Chondrocyte (in vitro differentiated cells): ENCODE measurements at regions not wholly inside any gene's neighbourhood (a gene's known extent, or its start where the extent isn't known, plus 50 kb on each side); places are given as distances from the start of the nearest gene placed in this dataset.

Experiments used
- DNase-seq: peaks from one replicate; pipeline ENCODE4 v3.0.0; 2021; ENCODE audit warnings: mixed read lengths, low spot score
- H3K27ac Mint-ChIP-seq: one replicate; pipeline ENCODE4 v1.8.0; 2021; ENCODE audit warnings: mild to moderate bottlenecking, moderate library complexity, mixed read lengths; ENCODE audit not compliant: unreplicated experiment
- H3K27me3 Mint-ChIP-seq: 2 replicates; pipeline ENCODE4 v1.8.0; 2021; ENCODE audit warnings: low read depth, mixed read lengths
- H3K36me3 Mint-ChIP-seq: 2 replicates; pipeline ENCODE4 v1.8.0; 2021; ENCODE audit warnings: low read depth, mixed read lengths
- H3K4me1 Mint-ChIP-seq: 2 replicates; pipeline ENCODE4 v1.8.0; 2021; ENCODE audit warnings: low read depth, mild to moderate bottlenecking, mixed read lengths
- H3K4me3 Mint-ChIP-seq: one replicate; pipeline ENCODE4 v1.8.0; 2021; ENCODE audit warnings: mild to moderate bottlenecking, moderate library complexity, mixed read lengths; ENCODE audit not compliant: unreplicated experiment
- H3K9me3 Mint-ChIP-seq: 2 replicates; pipeline ENCODE4 v1.8.0; 2021; ENCODE audit warnings: low read depth, mixed read lengths
- CTCF ChIP-seq: fragments of 200-600 bp; sonication (generic); IDR thresholded peaks from 2 replicates; pipeline ENCODE4 v1.5.0; 2021; ENCODE audit warnings: antibody characterized with exemption, mild to moderate bottlenecking, moderate library complexity

- no peak overlapping the region for H3K27ac Mint-ChIP-seq
- H3K9me3 Mint-ChIP-seq: no peaks in the 10 kb centered on the region
- TF ChIP-seq CTCF: no peak
- peaks cover 24% of the 10 kb centered on the region for H3K27me3 Mint-ChIP-seq
- no peak for DNase-seq
- no peak overlapping the region for H3K4me3 Mint-ChIP-seq
- peaks cover 2% of the 10 kb centered on the region for H3K36me3 Mint-ChIP-seq
- peaks cover 2% of the 10 kb centered on the region for H3K4me1 Mint-ChIP-seq
Measured at GRCh38 chr1:229075217-229075616, 195.7 kb upstream of the RAB4A start.

- Mint-ChIP-seq H3K36me3 (peaks cover 2% of the 10 kb centered on the region), H3K27ac (no peak overlapping the region), H3K4me3 (no peak overlapping the region), H3K4me1 (no peaks in the 10 kb centered on the region), H3K9me3 (peaks cover under 1% of the 10 kb centered on the region), H3K27me3 (peaks cover 24% of the 10 kb centered on the region)
- no peak for DNase-seq
- TF ChIP-seq CTCF: no peak
Measured at GRCh38 chr1:229075716-229076115, 195.2 kb upstream of the RAB4A start.

- no peak overlapping the region for H3K4me3 Mint-ChIP-seq
- H3K36me3 Mint-ChIP-seq: peaks cover 2% of the 10 kb centered on the region
- peaks cover 5% of the 10 kb centered on the region for H3K9me3 Mint-ChIP-seq
- peaks cover 28% of the 10 kb centered on the region for H3K27me3 Mint-ChIP-seq
- DNase-seq: no peak
- no peak for TF ChIP-seq CTCF
- no peak overlapping the region for H3K27ac Mint-ChIP-seq
- H3K4me1 Mint-ChIP-seq: no peaks in the 10 kb centered on the region
Measured at GRCh38 chr1:229076195-229076594, 194.7 kb upstream of the RAB4A start.

GRCh38 chr1:229079016-229079595, 191.8 kb upstream of the RAB4A start:
- no peaks in the 10 kb centered on the region for H3K4me1 Mint-ChIP-seq
- no peak overlapping the region for H3K4me3 Mint-ChIP-seq
- no peak for DNase-seq
- peaks cover 11% of the 10 kb centered on the region for H3K36me3 Mint-ChIP-seq
- no peak overlapping the region for H3K27ac Mint-ChIP-seq
- H3K9me3 Mint-ChIP-seq: peaks cover 32% of the 10 kb centered on the region
- TF ChIP-seq CTCF: no peak
- peaks cover 35% of the 10 kb centered on the region for H3K27me3 Mint-ChIP-seq

- Mint-ChIP-seq H3K9me3 (peaks cover 38% of the 10 kb centered on the region), H3K4me1 (peaks cover 6% of the 10 kb centered on the region), H3K27me3 (peaks cover 32% of the 10 kb centered on the region), H3K36me3 (peaks cover 10% of the 10 kb centered on the region), H3K27ac (no peak overlapping the region), H3K4me3 (no peak overlapping the region)
- no peak for DNase-seq
- no peak for TF ChIP-seq CTCF
Measured at GRCh38 chr1:229080361-229080760, 190.6 kb upstream of the RAB4A start.
